Liver (tissue), 7 donors: ENCODE measurements at regions not wholly inside any gene's neighbourhood (a gene's known extent, or its start where the extent isn't known, plus 50 kb on each side); places are given as distances from the start of the nearest gene placed in this dataset.

Source experiments
- DNase-seq: peaks from one replicate; pipeline ENCODE4 v3.0.0-alpha.2; 2017; ENCODE audit warnings: low spot score
- H3K27ac ChIP-seq, 2 donors: one replicate each; pipeline ENCODE4 v1.7.0; 2013; ENCODE audit warnings: inconsistent platforms in 2 of 2, low read length in 2 of 2, control low read depth in 1 of 2, low read depth in 1 of 2, mild to moderate bottlenecking in 1 of 2
- H3K27me3 ChIP-seq, 4 donors: one replicate each; pipeline versions ENCODE4 v1.6.1 to v1.7.0; 2013; ENCODE audit warnings: low read length in 3 of 4, inconsistent platforms in 1 of 4, mild to moderate bottlenecking in 1 of 4, moderate library complexity in 1 of 4; ENCODE audit not compliant: control insufficient read depth in 4 of 4, insufficient read depth in 4 of 4
- H3K36me3 ChIP-seq, 4 donors: one replicate each; pipeline versions ENCODE4 v1.6.1 to v1.7.0; 2013; ENCODE audit warnings: low read length in 3 of 4, mild to moderate bottlenecking in 3 of 4, low read depth in 1 of 4, moderate library complexity in 1 of 4; ENCODE audit not compliant: control insufficient read depth in 4 of 4, insufficient read depth in 3 of 4
- H3K4me1 ChIP-seq, 4 donors: one replicate each; pipeline versions ENCODE4 v1.6.1 to v1.7.0; 2013; ENCODE audit warnings: low read length in 3 of 4, mild to moderate bottlenecking in 3 of 4, moderate library complexity in 1 of 4; ENCODE audit not compliant: control insufficient read depth in 4 of 4, insufficient read depth in 4 of 4
- H3K4me3 ChIP-seq, 3 donors: one replicate each; pipeline versions ENCODE4 v1.6.1 to v1.7.0; 2013; ENCODE audit warnings: low read length in 3 of 3, control low read depth in 1 of 3, low read depth in 1 of 3, mild to moderate bottlenecking in 1 of 3
- H3K9ac ChIP-seq, 2 donors: one replicate each; pipeline ENCODE4 v1.7.0; 2013; ENCODE audit warnings: low read length in 2 of 2, mild to moderate bottlenecking in 2 of 2, moderate library complexity in 2 of 2, control low read depth in 1 of 2, low read depth in 1 of 2
- H3K9me3 ChIP-seq, 4 donors: one replicate each; pipeline versions ENCODE4 v1.6.1 to v1.7.0; 2013; ENCODE audit warnings: low read length in 3 of 4; ENCODE audit not compliant: control insufficient read depth in 4 of 4
- EGR1 ChIP-seq, 2 donors: IDR thresholded peaks; 2 replicates each; pipeline ENCODE4 v1.6.1; 2016 to 2018; ENCODE audit warnings: antibody characterized with exemption in 2 of 2, low read depth in 2 of 2
- FOXA1 ChIP-seq: IDR thresholded peaks from 2 replicates; pipeline ENCODE4 v1.6.1; 2016; ENCODE audit warnings: antibody characterized with exemption
- FOXA2 ChIP-seq: IDR thresholded peaks from 2 replicates; pipeline ENCODE4 v1.6.1; 2016; ENCODE audit warnings: antibody characterized with exemption
- GABPA ChIP-seq, 2 donors: IDR thresholded peaks in 1 of 2; conservative IDR thresholded peaks in 1 of 2; 2 replicates each; pipeline ENCODE4 v1.6.1; 2016; ENCODE audit warnings: antibody characterized with exemption in 2 of 2, mild to moderate bottlenecking in 1 of 2, moderate library complexity in 1 of 2
- HNF4G ChIP-seq: IDR thresholded peaks from 2 replicates; pipeline ENCODE4 v1.6.1; 2016; ENCODE audit warnings: antibody characterized with exemption
- NR2F2 ChIP-seq: IDR thresholded peaks from 2 replicates; pipeline ENCODE4 v1.6.1; 2016; ENCODE audit warnings: antibody characterized with exemption
- RAD21 ChIP-seq, 2 donors: IDR thresholded peaks; 2 replicates each; pipeline ENCODE4 v1.6.1; 2016; ENCODE audit warnings: antibody characterized with exemption in 2 of 2, mild to moderate bottlenecking in 2 of 2
- RXRA ChIP-seq, 2 donors: IDR thresholded peaks; 2 replicates each; pipeline ENCODE4 v1.6.1; 2017 to 2018; ENCODE audit warnings: antibody characterized with exemption in 2 of 2, mild to moderate bottlenecking in 1 of 2
- SP1 ChIP-seq: IDR thresholded peaks from 2 replicates; pipeline ENCODE4 v1.6.1; 2018; ENCODE audit warnings: antibody characterized with exemption, mild to moderate bottlenecking
- ZBTB33 ChIP-seq: IDR thresholded peaks from 2 replicates; pipeline ENCODE4 v1.6.1; 2016; ENCODE audit warnings: antibody characterized with exemption
- WGBS: extraction: QIAGEN DNeasy Blood & Tissue Kit; methylation state at CpG from one replicate; pipeline ENCODE4 v1.1.7; 2013; 5-methylcytosine and 5-hydroxymethylcytosine counted together
- TF ChIP-seq, protein P1 (sequence below): IDR thresholded peaks from 2 replicates; pipeline ENCODE4 v1.6.1; 2016; ENCODE audit warnings: antibody characterized with exemption, mild to moderate bottlenecking
- TF ChIP-seq, protein P2 (sequence below): IDR thresholded peaks from 2 replicates; pipeline ENCODE4 v1.6.1; 2016; ENCODE audit warnings: antibody characterized with exemption
- TF ChIP-seq, protein P3 (sequence below): IDR thresholded peaks from 2 replicates; pipeline ENCODE4 v1.6.1; 2016; ENCODE audit warnings: antibody characterized with exemption
- donor health status: healthy.
- donor health status: healthy.
- donor health status: healthy.
- donor health status: healthy.

DNA sequence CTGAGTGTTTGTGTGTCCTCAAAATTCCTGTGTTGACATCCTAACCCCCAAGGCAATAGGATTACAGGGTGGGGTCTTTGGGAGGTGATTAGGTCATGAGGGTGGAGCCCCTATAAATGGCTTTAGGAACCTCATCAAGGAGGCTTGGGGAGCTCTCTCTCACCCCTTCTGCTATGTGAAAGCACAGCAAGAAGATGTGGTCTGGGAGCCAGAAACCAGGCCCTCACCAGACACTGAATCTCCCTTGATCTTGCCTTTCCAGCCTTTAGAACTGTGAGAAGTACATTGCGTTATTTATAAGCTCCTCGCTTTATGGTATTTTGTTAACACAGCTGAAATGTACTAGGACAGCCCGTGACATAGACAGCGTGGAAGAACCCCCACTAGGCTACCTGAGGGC is 712.0 kb upstream of the SGCG start:
- Histone ChIP-seq H3K4me3 (no peak overlapping the region), H3K27ac (no peak overlapping the region), H3K9me3 (no peaks in the 10 kb centered on the region), H3K4me1 (peaks cover 0 to 2% (median 0%) of the 10 kb centered on the region in 4 donors), H3K27me3 (peaks cover 0 to 3% (median 0%) of the 10 kb centered on the region in 4 donors), H3K9ac (no peak overlapping the region), H3K36me3 (no peaks in the 10 kb centered on the region)
- DNase-seq, result no peak
- TF ChIP-seq NR2F2 (no peak), RAD21 (IDR thresholded peaks at IDR 0.05) (no peak), SP1 (no peak), FOXA1 (no peak)
- TF ChIP-seq, protein P1, sequence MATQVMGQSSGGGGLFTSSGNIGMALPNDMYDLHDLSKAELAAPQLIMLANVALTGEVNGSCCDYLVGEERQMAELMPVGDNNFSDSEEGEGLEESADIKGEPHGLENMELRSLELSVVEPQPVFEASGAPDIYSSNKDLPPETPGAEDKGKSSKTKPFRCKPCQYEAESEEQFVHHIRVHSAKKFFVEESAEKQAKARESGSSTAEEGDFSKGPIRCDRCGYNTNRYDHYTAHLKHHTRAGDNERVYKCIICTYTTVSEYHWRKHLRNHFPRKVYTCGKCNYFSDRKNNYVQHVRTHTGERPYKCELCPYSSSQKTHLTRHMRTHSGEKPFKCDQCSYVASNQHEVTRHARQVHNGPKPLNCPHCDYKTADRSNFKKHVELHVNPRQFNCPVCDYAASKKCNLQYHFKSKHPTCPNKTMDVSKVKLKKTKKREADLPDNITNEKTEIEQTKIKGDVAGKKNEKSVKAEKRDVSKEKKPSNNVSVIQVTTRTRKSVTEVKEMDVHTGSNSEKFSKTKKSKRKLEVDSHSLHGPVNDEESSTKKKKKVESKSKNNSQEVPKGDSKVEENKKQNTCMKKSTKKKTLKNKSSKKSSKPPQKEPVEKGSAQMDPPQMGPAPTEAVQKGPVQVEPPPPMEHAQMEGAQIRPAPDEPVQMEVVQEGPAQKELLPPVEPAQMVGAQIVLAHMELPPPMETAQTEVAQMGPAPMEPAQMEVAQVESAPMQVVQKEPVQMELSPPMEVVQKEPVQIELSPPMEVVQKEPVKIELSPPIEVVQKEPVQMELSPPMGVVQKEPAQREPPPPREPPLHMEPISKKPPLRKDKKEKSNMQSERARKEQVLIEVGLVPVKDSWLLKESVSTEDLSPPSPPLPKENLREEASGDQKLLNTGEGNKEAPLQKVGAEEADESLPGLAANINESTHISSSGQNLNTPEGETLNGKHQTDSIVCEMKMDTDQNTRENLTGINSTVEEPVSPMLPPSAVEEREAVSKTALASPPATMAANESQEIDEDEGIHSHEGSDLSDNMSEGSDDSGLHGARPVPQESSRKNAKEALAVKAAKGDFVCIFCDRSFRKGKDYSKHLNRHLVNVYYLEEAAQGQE, result no peak
- TF ChIP-seq, protein P2, sequence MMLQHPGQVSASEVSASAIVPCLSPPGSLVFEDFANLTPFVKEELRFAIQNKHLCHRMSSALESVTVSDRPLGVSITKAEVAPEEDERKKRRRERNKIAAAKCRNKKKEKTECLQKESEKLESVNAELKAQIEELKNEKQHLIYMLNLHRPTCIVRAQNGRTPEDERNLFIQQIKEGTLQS, result no peak
- 76% methylated on average over 4 of the region's 4 CpGs for whole genome bisulfite sequencing

DNA sequence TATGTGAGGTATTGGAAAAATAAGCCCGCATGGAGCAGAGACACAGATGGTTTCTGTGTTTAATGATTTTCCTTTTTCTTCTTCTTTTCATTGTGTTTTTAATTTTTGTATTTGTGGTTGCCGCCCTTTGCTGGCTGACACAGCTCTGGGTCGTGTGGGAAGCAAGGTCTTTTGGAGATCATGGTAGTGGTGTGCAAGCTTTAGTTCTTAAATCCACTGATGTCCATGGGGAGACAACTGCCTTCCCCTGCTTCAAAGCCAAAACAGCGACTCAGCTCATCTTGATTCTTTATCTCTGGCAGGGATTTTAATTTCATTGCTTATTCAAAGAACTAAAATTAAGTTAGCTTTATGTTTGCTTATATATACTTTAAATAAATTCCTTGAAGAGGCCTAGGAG is 711.3 kb upstream of the SGCG start:
- H3K4me3 ChIP-seq, result no peak overlapping the region
- H3K27me3 ChIP-seq, result peaks cover 0 to 3% (median 0%) of the 10 kb centered on the region in 4 donors
- no peaks in the 10 kb centered on the region for H3K4me1 ChIP-seq
- 75% methylated on average over 4 of the region's 4 CpGs for WGBS
- TF ChIP-seq FOXA1 (no peak), FOXA2 (no peak), RAD21 (IDR thresholded peaks at IDR 0.05) (no peak)
- DNase-seq, result no peak
- H3K9ac ChIP-seq, result no peak overlapping the region
- no peak overlapping the region for H3K27ac ChIP-seq
- no peaks in the 10 kb centered on the region for H3K36me3 ChIP-seq
- no peaks in the 10 kb centered on the region for H3K9me3 ChIP-seq

DNA sequence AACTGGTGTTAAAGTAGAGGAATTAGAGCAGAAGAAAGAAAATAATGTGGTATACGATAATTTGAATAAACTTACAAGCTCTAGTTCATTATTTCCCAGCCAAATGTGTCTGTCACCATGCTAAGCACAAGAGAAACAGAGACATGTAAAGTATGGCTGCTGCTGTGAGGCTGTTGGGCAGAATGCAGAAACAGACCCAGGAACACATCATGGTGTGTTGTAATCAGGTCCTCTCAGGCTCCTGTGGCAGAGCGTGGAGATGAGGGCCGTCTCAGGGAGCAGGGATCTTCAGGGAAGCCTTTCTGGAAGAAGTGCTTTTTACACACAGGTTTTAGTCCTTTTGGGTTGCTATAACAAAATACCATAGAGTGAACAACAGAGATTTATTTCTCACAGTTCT is 710.7 kb upstream of the SGCG start:
- no peaks in the 10 kb centered on the region for H3K9me3 ChIP-seq
- no peak overlapping the region for H3K4me3 ChIP-seq
- no peak for TF ChIP-seq ZBTB33
- TF ChIP-seq EGR1 (IDR thresholded peaks at IDR 0.05; ENCODE audit: low read depth in 2 of 2), result no peak
- no peak for TF ChIP-seq HNF4G
- TF ChIP-seq, protein P3, sequence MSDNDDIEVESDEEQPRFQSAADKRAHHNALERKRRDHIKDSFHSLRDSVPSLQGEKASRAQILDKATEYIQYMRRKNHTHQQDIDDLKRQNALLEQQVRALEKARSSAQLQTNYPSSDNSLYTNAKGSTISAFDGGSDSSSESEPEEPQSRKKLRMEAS, result no peak
- TF ChIP-seq NR2F2, result no peak
- no peak for TF ChIP-seq RXRA (IDR thresholded peaks at IDR 0.05)
- TF ChIP-seq GABPA (IDR thresholded peaks at IDR 0.05 in 1 of 2, conservative IDR thresholded peaks at IDR 0.05 in 1 of 2), result no peak
- TF ChIP-seq SP1, result no peak
- WGBS, result 66% methylated on average over 3 of the region's 3 CpGs
- peaks cover 0 to 3% (median 0%) of the 10 kb centered on the region in 4 donors for H3K27me3 ChIP-seq
- no peak overlapping the region for H3K27ac ChIP-seq
- H3K4me1 ChIP-seq, result no peaks in the 10 kb centered on the region
- H3K36me3 ChIP-seq, result no peaks in the 10 kb centered on the region
- H3K9ac ChIP-seq, result no peak overlapping the region
- no peak for DNase-seq
